ENCODE measurements at regions not wholly inside any gene's neighbourhood (a gene's known extent, or its start where the extent isn't known, plus 50 kb on each side); places are given as distances from the start of the nearest gene placed in this dataset.
"Not testable (repeated sequence)": the region's sequence is repeated elsewhere in the genome, so short reads cannot be mapped to it uniquely, and the experiment has no call there.

GRCh38 chr20:54324041-54324440 lies 116.2 kb downstream of the PFDN4 start:
- no peak for DNase-seq (ENCODE audit: low read depth)

- DNase-seq (ENCODE audit: low read depth), result no peak
Observed at GRCh38 chr20:54324652-54325285, 116.9 kb downstream of the PFDN4 start.

- DNase-seq (ENCODE audit: low read depth), result no peak
Observed at GRCh38 chr20:54335299-54335698, 127.4 kb downstream of the PFDN4 start.

- DNase-seq (ENCODE audit: low read depth), result no peak
Observed at GRCh38 chr20:54337144-54337543, 129.3 kb downstream of the PFDN4 start.

GRCh38 chr20:54339093-54339492 lies 131.2 kb downstream of the PFDN4 start:
- no peak for DNase-seq (ENCODE audit: low read depth)

GRCh38 chr20:54340206-54340605 lies 132.3 kb downstream of the PFDN4 start:
- DNase-seq (ENCODE audit: low read depth), result no peak

- DNase-seq (ENCODE audit: low read depth), result no peak
Observed at GRCh38 chr20:54340667-54341081, 132.8 kb downstream of the PFDN4 start.

- DNase-seq (ENCODE audit: low read depth), result no peak
Observed at GRCh38 chr20:54342258-54342920, 133.0 kb upstream of the DOK5 start.

- DNase-seq (ENCODE audit: low read depth), result no peak
Observed at GRCh38 chr20:54343099-54343498, 132.3 kb upstream of the DOK5 start.

- DNase-seq (ENCODE audit: low read depth), result no peak
Observed at GRCh38 chr20:54343634-54344033, 131.8 kb upstream of the DOK5 start.

GRCh38 chr20:54344832-54345231 lies 130.6 kb upstream of the DOK5 start:
- no peak for DNase-seq (ENCODE audit: low read depth)

- DNase-seq (ENCODE audit: low read depth), result peak; percentile 60
Observed at GRCh38 chr20:54345301-54345724, 130.1 kb upstream of the DOK5 start.

- DNase-seq (ENCODE audit: low read depth), result no peak
Observed at GRCh38 chr20:54345821-54346220, 129.6 kb upstream of the DOK5 start.

- DNase-seq (ENCODE audit: low read depth), result no peak
Observed at GRCh38 chr20:54346276-54346675, 129.1 kb upstream of the DOK5 start.

- no peak for DNase-seq (ENCODE audit: low read depth)
Observed at GRCh38 chr20:54347166-54347833, 128.1 kb upstream of the DOK5 start.

- DNase-seq (ENCODE audit: low read depth), result no peak
Observed at GRCh38 chr20:54350415-54350814, 125.0 kb upstream of the DOK5 start.

- no peak for DNase-seq (ENCODE audit: low read depth)
Observed at GRCh38 chr20:54351371-54352136, 123.8 kb upstream of the DOK5 start.

GRCh38 chr20:54352541-54352940 lies 122.9 kb upstream of the DOK5 start:
- not testable (repeated sequence) for DNase-seq (ENCODE audit: low read depth)

- DNase-seq (ENCODE audit: low read depth), result no peak
Observed at GRCh38 chr20:54353292-54353691, 122.1 kb upstream of the DOK5 start.

- no peak for DNase-seq (ENCODE audit: low read depth)
Observed at GRCh38 chr20:54355631-54356280, 119.6 kb upstream of the DOK5 start.

GRCh38 chr20:54356801-54357200 lies 118.6 kb upstream of the DOK5 start:
- DNase-seq (ENCODE audit: low read depth), result no peak

- no peak for DNase-seq (ENCODE audit: low read depth)
Observed at GRCh38 chr20:54361475-54361874, 113.9 kb upstream of the DOK5 start.
